ENCODE measurements at regions not wholly inside any gene's neighbourhood (a gene's known extent, or its start where the extent isn't known, plus 50 kb on each side); places are given as distances from the start of the nearest gene placed in this dataset.
"Not testable (repeated sequence)": the region's sequence is repeated elsewhere in the genome, so short reads cannot be mapped to it uniquely, and the experiment has no call there.

- no peak for DNase-seq (ENCODE audit: low spot score)
Measured at GRCh38 chr4:156328882-156329281, 375.2 kb upstream of the CTSO start.

DNA sequence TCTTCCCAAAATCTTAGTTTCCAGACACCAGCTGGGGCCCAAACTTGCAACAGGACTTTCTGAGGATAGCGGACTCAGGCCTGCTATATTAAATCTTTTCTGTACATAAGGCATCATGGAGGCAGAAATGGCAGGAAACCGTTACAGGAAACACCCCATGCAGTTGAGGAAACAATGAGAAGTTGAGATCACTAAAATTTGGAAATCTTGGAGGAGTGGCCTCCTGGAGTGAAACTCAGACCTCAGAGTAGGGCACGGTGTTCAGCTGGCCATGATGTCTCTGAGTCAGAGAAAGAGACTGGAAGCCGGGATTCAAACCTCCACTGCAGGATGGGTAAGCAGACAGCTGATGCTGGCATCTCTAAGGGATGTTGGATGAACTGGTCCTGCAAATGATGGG is 372.6 kb upstream of the CTSO start:
- no peak for DNase-seq (ENCODE audit: low spot score)

- DNase-seq (ENCODE audit: low spot score): peak; percentile 89
Measured at GRCh38 chr4:156322592-156322991, 368.9 kb upstream of the CTSO start.

GRCh38 chr4:156321203-156321602 is 367.5 kb upstream of the CTSO start:
- DNase-seq (ENCODE audit: low spot score): peak; percentile 51

DNA sequence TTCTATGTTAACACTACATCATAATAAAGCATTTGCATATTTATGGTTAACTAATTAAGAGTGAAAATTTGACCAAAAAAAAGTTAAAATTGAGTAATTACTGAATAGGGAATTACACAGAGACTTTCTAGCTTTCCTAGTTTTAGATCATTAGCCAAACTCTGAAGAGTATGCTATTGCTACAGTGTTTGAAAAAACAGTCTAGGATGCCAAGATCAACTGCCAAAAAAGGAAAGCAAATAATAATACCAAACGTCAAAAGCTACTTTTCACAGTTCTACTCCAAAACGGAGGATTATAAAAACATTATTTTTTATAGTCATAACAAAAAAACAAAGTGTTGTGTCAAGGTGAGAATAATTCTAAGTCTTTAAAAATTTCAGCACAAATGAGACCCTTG is 359.8 kb upstream of the CTSO start:
- no peak for DNase-seq (ENCODE audit: low spot score)

- peak; percentile 46 for DNase-seq (ENCODE audit: low spot score)
Measured at GRCh38 chr4:156312261-156312847, 358.7 kb upstream of the CTSO start.

GRCh38 chr4:156309031-156309430 is 355.4 kb upstream of the CTSO start:
- no peak for DNase-seq (ENCODE audit: low spot score)

GRCh38 chr4:156303708-156304107 is 350.0 kb upstream of the CTSO start:
- no peak for DNase-seq (ENCODE audit: low spot score)

- no peak for DNase-seq (ENCODE audit: low spot score)
Measured at GRCh38 chr4:156298230-156298629, 344.6 kb upstream of the CTSO start.

- no peak for DNase-seq (ENCODE audit: low spot score)
Measured at GRCh38 chr4:156295676-156296195, 342.1 kb upstream of the CTSO start.

DNA sequence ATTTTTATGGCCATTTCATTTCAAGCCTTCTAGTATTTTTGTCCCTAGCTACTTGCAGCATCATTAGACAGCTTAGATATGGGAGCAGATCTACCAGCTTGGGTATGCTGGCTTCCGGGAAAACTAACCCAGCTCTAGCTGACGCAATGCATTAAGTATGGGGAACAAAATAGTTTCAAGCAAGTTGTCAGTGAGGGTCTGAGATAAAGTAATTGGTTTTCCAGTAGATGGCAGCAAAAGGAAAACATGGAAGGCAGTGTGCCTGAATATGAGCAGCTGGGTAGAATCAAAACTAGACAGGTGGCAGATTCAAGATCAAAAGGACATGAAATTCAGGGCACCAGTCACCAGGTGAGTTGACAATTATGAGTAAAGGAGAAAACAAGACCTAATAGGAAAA is 340.9 kb upstream of the CTSO start:
- DNase-seq (ENCODE audit: low spot score): peak; percentile 89

GRCh38 chr4:156293657-156294297 is 340.1 kb upstream of the CTSO start:
- DNase-seq (ENCODE audit: low spot score): peak; percentile 64

DNA sequence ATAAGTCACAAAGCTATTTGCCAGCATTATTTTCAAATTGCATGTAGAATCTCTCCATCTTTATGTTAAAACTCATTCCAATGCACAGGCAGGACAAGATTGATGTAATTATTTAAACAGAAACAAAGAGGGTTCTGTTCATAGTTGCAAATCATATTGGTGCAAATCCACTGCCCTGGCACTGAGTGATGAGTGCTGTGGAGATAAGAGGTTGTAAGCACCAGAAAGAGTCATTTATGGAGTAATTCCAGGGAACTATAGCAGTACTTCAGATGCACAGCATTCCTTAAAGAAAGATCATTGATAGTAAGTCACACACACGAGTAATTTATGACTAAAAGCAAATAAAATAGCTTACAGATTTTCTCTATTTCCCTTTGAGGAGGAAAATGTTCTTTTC is 337.7 kb upstream of the CTSO start:
- DNase-seq (ENCODE audit: low spot score): peak; percentile 52

DNA sequence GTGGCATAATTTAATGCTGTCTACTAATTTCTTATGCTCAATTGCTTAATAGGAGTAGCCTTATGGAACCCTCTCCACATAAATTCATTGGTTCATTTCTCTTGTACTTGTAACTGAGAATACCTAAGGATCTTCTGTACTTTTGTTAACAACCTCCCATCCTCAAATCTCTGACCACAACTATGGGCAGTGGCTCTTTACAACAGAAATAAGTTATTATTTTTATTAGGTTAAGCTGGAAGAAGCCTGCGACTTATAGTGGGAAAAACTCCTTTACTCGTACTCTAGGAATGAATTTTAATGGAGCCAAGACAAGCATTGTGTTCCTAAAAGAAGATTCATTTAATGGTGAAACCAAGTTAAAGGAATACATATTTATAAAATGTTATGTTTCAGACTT is 337.1 kb upstream of the CTSO start:
- no peak for DNase-seq (ENCODE audit: low spot score)

DNA sequence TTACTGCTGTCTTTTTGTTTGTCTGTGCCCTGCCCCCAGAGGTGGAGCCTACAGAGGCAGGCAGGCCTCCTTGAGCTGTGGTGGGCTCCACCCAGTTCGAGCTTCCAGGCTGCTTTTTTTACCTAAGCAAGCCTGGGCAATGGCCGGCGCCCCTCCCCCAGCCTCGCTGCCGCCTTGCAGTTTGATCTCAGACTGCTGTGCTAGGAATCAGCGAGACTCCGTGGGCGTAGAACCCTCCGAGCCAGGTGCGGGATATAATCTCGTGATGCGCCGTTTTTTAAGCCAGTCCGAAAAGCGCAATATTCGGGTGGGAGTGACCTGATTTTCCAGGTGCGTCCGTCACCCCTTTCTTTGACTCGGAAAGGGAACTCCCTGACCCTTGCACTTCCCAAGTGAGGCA is 336.4 kb upstream of the CTSO start:
- DNase-seq (ENCODE audit: low spot score): not testable (repeated sequence)

- no peak for DNase-seq (ENCODE audit: low spot score)
Measured at GRCh38 chr4:156280686-156281085, 327.0 kb upstream of the CTSO start.

DNA sequence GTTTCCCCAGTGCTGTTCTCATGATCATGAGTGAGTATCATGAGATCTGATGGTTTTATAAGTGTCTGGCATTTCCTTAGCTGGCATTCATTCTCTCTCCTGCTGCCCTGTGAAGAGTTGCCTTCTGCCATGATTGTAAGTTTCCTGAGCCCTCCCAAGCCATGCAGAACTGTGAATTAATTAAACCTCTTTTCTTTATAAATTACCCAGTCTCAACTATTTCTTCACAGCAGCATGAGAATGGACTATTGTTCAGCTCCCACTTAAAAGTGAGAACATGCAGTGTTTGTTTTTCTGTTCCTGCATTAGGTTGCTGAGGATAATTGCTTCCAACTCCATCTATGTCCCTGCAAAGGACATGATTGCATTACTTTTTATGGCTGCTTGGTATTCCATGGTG is 311.7 kb upstream of the CTSO start:
- no peak for DNase-seq (ENCODE audit: low spot score)

DNA sequence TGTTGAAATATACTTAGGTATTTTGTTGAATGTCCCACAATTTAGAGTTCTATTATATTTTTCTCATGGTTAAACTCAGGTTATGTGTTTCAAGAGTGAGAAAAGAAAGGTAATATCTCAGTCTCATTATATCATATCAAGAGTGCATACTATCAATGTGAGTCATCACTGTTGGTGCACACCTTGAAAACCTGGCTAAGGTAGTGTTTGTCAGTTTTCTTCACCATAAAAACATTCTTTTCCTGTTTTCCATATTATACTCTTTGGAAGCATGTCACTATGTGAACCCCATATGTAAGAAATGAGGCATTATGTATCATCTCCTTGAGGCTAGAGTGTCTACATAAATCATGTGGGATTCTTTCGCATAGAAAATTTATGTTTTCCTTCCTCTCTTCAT is 307.6 kb upstream of the CTSO start:
- DNase-seq (ENCODE audit: low spot score): no peak

- DNase-seq (ENCODE audit: low spot score): no peak
Measured at GRCh38 chr4:156255230-156256007, 301.8 kb upstream of the CTSO start.

DNA sequence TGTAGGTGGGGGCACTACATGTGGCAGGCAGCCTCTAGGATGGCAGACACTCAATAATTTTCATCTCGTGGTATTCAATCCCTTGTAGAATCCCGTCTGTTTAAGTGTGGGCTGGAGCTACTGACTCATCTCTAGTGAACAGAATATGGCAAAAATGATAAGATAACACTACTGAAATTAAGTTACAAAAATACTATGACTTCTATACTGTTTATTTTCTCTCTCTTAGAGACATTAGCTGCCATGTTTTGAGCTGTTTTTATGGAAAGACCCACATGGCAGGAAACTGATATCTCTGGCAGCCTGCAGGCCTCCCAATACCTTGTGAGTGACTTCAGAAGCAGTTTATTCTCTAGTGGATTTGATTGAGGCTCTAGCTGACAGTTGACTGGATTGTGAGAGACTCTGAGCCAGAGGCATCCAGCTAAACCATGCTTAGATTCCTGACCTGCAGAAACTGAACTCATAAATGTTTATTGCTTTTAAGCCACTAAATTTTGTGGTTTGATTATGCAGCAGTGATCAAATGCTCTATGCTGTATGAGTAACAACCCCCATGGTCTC is 298.8 kb upstream of the CTSO start:
- no peak for DNase-seq (ENCODE audit: low spot score)

DNA sequence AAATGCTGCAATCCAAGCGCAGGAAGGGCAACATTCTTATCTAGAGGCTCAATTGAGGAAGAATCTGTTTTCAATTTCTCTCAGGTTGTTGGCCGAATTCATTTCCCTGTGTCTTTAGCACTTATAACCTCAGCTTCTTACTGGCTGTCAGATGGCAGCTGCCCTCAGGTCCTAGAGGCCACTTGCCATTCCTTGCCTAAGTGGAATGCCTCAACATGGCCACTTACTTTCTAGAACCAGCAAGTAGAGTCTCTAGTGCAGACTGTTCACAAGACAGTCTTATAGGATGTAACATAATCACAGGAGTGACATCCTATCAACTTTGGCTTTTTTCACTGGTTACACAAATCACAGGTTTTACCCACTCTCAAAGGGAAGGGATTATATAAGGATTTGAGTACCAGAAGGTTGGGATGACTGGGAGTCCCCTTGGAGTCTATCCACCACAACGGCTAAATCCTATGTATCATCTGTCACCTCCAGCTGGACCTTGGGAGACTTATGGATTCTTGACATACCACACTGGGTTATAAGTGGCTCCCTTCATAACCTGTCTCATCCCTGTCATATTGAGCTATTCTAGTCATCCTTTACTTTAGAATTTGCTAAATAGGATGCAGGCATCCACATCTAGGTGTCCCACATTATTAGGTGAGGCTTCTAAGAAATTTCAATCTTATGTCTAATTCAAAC is 297.9 kb upstream of the CTSO start:
- no peak for DNase-seq (ENCODE audit: low spot score)

GRCh38 chr4:156248917-156249316 is 295.3 kb upstream of the CTSO start:
- no peak for DNase-seq (ENCODE audit: low spot score)
